ENCODE measurements at regions not wholly inside any gene's neighbourhood (a gene's known extent, or its start where the extent isn't known, plus 50 kb on each side); places are given as distances from the start of the nearest gene placed in this dataset.

DNA sequence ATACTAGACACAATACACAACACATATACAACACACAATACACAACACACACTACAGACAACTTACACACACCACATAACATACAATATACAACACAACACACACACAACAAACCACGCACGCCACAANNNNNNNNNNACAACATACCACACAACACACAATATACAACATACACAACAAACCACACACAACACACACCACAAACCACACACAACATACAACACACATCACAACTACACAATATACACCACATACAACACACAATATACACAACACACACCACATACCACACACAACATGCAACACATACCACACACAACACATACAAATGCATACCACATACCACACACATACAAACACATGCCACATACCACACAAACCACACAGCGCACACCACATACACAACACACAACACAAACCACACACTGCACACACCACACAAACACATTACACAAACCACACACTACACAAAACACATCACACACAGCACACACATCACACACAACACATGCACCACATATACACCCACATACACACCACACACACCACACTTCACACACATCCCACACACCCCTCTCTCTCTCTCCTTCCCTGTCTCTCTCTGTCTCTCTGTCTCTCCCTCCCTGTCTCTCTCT is 108.3 kb downstream of the ETS2 start (continued):
- no peak for TF ChIP-seq HIC1 (tag by site-specific recombination; IDR thresholded peaks at IDR 0.05)
- peak; percentile 90 for TF ChIP-seq ZNF18 (tag by site-specific recombination; IDR thresholded peaks at IDR 0.05)
- TF ChIP-seq ZEB2 (tag by site-specific recombination; IDR thresholded peaks at IDR 0.05): no peak
- TF ChIP-seq, protein P1, sequence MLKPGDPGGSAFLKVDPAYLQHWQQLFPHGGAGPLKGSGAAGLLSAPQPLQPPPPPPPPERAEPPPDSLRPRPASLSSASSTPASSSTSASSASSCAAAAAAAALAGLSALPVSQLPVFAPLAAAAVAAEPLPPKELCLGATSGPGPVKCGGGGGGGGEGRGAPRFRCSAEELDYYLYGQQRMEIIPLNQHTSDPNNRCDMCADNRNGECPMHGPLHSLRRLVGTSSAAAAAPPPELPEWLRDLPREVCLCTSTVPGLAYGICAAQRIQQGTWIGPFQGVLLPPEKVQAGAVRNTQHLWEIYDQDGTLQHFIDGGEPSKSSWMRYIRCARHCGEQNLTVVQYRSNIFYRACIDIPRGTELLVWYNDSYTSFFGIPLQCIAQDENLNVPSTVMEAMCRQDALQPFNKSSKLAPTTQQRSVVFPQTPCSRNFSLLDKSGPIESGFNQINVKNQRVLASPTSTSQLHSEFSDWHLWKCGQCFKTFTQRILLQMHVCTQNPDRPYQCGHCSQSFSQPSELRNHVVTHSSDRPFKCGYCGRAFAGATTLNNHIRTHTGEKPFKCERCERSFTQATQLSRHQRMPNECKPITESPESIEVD (tag by site-specific recombination; IDR thresholded peaks at IDR 0.05): no peak
- TF ChIP-seq ZNF791 (tag by site-specific recombination; IDR thresholded peaks at IDR 0.05): peak; percentile 88; the same call in 1 of the 2 replicates
- TF ChIP-seq, protein P2, sequence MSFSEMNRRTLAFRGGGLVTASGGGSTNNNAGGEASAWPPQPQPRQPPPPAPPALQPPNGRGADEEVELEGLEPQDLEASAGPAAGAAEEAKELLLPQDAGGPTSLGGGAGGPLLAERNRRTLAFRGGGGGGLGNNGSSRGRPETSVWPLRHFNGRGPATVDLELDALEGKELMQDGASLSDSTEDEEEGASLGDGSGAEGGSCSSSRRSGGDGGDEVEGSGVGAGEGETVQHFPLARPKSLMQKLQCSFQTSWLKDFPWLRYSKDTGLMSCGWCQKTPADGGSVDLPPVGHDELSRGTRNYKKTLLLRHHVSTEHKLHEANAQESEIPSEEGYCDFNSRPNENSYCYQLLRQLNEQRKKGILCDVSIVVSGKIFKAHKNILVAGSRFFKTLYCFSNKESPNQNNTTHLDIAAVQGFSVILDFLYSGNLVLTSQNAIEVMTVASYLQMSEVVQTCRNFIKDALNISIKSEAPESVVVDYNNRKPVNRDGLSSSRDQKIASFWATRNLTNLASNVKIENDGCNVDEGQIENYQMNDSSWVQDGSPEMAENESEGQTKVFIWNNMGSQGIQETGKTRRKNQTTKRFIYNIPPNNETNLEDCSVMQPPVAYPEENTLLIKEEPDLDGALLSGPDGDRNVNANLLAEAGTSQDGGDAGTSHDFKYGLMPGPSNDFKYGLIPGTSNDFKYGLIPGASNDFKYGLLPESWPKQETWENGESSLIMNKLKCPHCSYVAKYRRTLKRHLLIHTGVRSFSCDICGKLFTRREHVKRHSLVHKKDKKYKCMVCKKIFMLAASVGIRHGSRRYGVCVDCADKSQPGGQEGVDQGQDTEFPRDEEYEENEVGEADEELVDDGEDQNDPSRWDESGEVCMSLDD (tag by site-specific recombination; IDR thresholded peaks at IDR 0.05): no peak
- TF ChIP-seq, protein P3, sequence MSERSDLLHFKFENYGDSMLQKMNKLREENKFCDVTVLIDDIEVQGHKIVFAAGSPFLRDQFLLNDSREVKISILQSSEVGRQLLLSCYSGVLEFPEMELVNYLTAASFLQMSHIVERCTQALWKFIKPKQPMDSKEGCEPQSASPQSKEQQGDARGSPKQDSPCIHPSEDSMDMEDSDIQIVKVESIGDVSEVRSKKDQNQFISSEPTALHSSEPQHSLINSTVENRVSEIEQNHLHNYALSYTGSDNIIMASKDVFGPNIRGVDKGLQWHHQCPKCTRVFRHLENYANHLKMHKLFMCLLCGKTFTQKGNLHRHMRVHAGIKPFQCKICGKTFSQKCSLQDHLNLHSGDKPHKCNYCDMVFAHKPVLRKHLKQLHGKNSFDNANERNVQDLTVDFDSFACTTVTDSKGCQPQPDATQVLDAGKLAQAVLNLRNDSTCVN (tag by site-specific recombination; optimal IDR thresholded peaks at IDR 0.05): no peak
- no peak for TF ChIP-seq ZNF274 (IDR thresholded peaks at IDR 0.05; ENCODE audit: low read length)
- TF ChIP-seq ZNF274 (tag by site-specific recombination; IDR thresholded peaks at IDR 0.05; ENCODE audit: borderline replicate concordance): no peak
- TF ChIP-seq ZNF555 (tag by site-specific recombination; conservative IDR thresholded peaks at IDR 0.05): no peak
- no peak; the same call in 1 of the 2 replicates for TF ChIP-seq ZBTB1 (tag by site-specific recombination; IDR thresholded peaks at IDR 0.05)
- no peak for TF ChIP-seq BCL11B (tag by site-specific recombination; IDR thresholded peaks at IDR 0.05; ENCODE audit: low read depth)
- no peak for TF ChIP-seq ATF2 (tag by site-specific recombination; IDR thresholded peaks at IDR 0.05; ENCODE audit: low read depth)
- peak; percentile 89 for TF ChIP-seq ZNF239 (tag by site-specific recombination; IDR thresholded peaks at IDR 0.05)
- no peak for TF ChIP-seq ZNF529 (tag by site-specific recombination; IDR thresholded peaks at IDR 0.05; ENCODE audit: insufficient replicate concordance)
- no peak for TF ChIP-seq FEZF1 (tag by site-specific recombination; IDR thresholded peaks at IDR 0.05)
- no peak for TF ChIP-seq ZNF843 (tag by site-specific recombination; IDR thresholded peaks at IDR 0.05)
- no peak for TF ChIP-seq ZNF10 (tag by site-specific recombination; IDR thresholded peaks at IDR 0.05)
- TF ChIP-seq, protein P4, sequence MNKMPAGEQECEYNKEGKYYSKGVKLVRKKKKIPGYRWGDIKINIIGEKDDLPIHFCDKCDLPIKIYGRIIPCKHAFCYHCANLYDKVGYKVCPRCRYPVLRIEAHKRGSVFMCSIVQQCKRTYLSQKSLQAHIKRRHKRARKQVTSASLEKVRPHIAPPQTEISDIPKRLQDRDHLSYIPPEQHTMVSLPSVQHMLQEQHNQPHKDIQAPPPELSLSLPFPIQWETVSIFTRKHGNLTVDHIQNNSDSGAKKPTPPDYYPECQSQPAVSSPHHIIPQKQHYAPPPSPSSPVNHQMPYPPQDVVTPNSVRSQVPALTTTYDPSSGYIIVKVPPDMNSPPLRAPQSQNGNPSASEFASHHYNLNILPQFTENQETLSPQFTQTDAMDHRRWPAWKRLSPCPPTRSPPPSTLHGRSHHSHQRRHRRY (tag by site-specific recombination; IDR thresholded peaks at IDR 0.05): peak; percentile 65; the same call in 1 of the 2 replicates
- 0 out of 2 replicates have a peak, but pooled peaks have one; percentile 41 for TF ChIP-seq ZNF776 (tag by site-specific recombination; IDR thresholded peaks at IDR 0.05; ENCODE audit: borderline replicate concordance)
- TF ChIP-seq ZNF785 (tag by site-specific recombination; IDR thresholded peaks at IDR 0.05): peak; percentile 88
- no peak for TF ChIP-seq ZBTB7A (tag by site-specific recombination; IDR thresholded peaks at IDR 0.05; ENCODE audit: low read depth)
- TF ChIP-seq, protein P5, sequence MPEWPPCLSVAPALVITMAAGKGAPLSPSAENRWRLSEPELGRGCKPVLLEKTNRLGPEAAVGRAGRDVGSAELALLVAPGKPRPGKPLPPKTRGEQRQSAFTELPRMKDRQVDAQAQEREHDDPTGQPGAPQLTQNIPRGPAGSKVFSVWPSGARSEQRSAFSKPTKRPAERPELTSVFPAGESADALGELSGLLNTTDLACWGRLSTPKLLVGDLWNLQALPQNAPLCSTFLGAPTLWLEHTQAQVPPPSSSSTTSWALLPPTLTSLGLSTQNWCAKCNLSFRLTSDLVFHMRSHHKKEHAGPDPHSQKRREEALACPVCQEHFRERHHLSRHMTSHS (tag by site-specific recombination; IDR thresholded peaks at IDR 0.05): peak; percentile 52; the same call in 1 of the 2 replicates
- no peak for TF ChIP-seq ZNF140 (tag by site-specific recombination; IDR thresholded peaks at IDR 0.05)
- TF ChIP-seq TCF7L2 (IDR thresholded peaks at IDR 0.05; ENCODE audit: borderline replicate concordance, low read depth, low read length): no peak
- no peak for TF ChIP-seq ZBTB20 (tag by site-specific recombination; IDR thresholded peaks at IDR 0.05)
- no peak for TF ChIP-seq ZNF549 (tag by site-specific recombination; IDR thresholded peaks at IDR 0.05)
